DLD1 (cell line): ENCODE measurements at regions not wholly inside any gene's neighbourhood (a gene's known extent, or its start where the extent isn't known, plus 50 kb on each side); places are given as distances from the start of the nearest gene placed in this dataset.
"Not testable (repeated sequence)": the region's sequence is repeated elsewhere in the genome, so short reads cannot be mapped to it uniquely, and the experiment has no call there.

Source experiments
- in situ Hi-C: cut with HindIII; loops from 2 replicates; pipeline ENCODE4 v1.10.0; 2017; ENCODE audit warnings: low sequenced_read_pairs

DNA sequence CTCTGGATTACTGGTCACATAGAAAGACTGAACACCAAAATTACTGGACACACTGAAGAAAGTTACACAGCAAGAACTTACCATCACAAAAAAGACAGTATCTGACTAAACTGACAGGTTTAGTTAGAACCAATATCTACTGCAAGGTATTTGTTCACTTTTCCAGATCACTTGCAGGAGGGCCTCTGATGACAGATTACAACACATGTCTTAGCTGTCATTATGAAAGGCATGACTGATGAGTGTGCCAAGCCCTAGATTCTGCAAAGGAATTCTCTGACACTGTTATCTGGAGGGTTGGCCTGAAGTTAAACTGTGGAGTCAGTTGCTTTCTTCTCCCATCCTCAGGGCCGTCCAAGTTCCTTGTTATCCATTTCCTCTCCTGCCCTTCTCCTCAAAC, 242.7 kb downstream of the KIF20B start:
- in situ Hi-C loops, result no loop called here

DNA sequence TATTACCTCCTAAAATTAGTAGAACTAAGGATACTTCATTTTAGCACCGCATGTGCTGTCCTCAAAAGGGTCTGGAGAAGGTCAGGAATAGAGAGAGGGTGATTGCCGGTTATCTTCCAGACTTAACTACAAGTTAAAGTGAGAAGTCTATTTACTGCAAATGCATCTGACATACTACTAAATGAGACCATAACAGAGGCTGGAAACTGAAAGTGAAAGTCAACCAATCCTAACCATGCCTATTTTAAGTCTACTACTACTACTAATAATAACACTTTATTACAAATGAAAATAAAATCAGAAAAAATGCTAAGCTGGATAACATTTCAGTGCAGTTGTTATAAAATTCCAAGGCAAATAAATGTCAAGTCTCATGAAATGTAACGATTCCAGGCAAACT, 244.7 kb downstream of the KIF20B start:
- in situ Hi-C loops, result no loop called here

DNA sequence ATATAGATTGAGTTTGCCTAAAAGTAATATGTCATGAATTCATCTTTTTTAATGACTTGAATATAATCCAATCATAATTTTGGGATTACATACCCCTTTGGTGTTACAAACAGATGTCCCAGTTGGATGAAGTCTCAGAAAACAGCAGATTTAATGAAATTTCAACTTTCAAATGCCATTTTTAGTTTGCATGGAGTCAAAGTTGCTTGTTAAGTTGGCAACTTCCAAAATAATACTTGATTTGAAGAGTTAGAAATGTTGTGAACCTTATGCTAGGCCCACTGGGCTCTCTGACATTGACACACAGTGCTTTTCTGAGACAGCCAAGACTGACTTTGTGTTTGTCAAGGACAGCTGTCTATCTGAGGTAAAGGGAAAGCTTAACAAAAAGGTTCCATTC, 248.1 kb downstream of the KIF20B start:
- in situ Hi-C loops, result no loop called here

DNA sequence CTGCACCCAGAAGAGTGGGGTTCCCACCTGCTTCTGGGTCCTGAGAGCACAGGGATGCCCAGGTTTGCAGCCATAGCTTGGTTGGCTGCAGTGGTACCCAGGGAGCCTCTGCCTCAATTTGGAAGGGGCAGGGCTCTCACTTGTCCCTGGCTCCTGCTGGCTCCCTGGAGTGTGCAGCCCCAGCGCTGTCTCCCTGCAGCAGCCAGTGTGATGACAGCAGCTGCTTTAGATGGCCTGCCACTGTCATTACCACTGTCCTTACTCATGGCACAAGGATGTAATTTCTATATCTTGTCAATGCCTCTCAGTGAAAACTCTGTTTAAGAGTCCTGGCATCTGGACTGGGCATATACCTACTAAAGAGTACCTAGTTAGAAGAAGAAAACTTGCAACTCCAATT, 250.9 kb downstream of the KIF20B start:
- in situ Hi-C loops, result no loop called here

DNA sequence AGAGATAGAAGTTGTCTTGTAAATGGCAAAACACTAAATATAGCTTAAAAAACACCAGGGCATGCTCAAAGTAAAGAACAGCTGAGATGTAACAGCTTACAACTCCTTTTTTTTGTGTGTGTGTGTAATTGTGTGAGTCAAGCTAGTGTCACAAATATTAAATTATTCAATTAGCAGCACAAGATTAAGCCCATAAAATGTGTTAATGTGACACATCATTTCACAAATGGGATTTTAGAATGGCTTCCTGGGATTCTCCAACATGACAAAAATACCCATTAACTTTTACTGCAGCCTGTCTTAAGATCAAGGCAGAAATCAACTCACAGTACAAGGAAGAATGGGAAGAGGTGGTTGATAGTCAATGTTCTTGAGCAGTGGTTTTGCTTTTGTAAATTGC, 251.4 kb downstream of the KIF20B start:
- in situ Hi-C loops, result no loop called here

DNA sequence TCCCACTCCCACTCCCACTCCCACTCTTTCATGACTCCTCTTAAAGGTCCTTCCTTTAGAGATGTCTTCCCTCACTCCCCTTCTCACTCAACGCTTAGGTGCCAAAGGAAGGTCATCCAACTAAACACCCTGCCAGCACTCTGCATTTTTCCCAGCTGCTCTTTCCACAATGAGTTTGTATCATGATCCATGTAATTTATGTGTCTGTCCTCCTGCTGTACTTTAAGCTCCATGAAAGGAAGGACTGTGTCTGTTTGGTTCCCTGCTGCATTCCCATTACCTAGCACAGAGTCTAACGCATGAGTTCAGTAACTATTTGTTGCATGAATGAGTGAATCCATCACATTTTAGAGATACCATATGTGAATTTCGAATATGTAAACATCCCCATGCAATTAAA, 252.7 kb downstream of the KIF20B start:
- in situ Hi-C loops, result no loop called here

DNA sequence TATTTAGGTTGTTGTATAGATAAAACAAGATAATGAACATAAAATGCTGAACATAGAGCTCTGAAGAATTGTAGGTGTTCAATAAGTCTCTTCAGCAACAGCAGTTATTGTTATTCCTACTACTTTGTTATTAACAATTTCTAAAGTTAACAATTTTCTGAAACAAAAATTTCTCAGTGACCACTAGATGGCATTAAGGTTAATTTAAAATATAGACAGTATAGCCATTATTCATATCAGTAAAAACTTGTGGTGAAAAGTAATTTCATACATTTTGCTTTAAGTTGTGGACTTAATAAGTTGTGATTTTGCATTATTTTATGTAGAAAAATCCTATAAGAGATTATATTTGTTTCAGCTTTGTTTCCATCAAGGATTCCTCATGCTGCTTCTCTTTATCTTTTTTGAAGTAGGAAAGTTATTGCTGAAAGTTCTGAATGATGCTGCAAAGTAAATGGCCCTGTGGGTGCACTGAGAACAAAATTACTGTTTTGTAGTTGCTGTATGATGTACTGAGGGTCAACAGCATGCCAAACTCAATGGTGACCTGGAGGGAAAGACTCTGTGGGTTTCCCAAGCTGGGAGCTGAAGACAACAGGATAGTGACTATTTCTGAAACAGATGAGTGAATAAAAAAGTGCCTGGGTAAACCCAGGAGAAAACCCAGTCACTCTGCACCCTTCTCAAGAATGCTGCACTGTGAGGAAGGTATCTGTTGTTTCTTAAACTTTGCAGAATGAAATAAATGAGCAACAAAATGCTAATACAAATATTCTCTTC, 253.6 kb downstream of the KIF20B start:
- in situ Hi-C loops, result no loop called here

DNA sequence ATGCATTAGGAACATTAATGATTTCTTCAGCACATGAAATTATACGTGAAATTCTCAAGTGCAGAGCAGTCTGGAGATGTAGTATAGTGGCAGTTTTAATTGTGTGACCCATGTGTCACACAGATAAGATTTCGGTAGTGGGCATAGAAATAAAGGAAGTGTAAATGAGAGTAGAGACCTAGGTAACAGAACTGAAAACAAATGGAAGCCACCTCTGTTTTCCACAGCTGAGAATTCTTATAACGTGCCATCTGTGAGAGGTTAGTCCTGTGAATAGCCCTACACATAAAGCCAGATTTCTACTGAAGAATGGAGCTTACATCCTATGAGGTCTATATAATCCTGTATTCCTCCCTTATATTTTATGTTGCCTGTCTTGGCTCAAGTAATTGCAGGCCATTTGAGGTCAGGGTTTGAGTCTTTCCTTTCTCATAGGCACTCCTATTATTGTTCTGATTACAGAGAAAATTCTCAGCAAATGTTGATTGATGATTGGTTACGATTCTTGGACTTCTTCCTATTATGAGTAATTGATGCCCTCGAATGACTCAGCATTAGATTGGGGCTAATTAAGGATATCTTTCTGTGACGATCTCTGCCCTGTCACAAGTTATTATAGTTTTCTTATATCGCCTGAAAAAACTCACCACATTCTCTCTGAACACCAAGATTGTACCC, 258.2 kb downstream of the KIF20B start:
- in situ Hi-C loops, result no loop called here

DNA sequence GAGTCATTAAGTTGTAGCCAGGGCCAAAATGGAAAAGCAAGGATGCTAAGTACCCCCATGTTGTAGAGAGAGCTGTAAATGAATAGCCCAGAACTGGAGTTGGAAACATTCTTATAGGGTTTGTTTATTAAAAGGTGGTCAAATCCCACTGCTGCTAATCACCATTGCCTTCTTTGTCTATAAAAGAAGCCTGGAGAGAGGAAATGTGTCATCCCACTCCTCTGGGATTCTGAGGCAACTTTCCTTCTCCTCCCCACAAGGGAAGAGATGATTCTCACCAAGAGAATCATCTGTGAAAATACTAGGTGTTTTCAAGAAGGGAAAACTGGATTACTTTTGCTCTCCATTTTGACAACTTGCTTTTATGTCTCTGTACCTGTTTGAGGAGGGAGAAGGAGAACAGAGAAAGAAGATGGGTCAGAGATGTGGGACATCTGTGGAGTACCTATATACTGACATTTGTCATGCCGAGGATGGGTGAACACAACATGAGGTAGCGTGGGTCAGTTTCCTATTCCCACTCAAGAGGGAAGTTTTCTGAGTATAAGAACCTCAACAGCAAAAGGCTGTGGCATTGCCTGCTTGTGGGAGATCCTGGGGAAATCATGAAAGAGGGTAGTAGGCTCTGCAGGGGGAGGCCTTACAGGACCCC, 262.2 kb downstream of the KIF20B start:
- in situ Hi-C loops, result no loop called here

DNA sequence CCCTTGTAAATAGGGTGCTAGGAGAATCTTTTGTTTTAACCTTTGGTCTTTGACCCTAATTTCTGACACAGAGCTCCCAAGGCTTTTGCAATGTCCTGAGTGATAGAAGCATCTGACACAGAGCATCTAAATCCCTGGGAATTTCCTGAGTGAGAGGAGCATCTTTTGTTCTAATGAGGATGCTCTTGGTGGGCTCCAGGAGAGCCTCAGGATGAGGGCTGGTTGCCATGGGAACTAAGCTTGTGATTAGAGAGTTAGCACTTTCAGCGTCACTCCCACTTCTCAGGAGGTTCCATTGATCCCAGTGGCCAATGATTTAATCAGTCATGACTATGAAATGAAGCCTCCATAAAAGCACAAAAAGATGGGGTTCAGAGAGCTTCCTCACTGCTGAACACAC, 264.8 kb downstream of the KIF20B start:
- in situ Hi-C loops, result no loop called here

DNA sequence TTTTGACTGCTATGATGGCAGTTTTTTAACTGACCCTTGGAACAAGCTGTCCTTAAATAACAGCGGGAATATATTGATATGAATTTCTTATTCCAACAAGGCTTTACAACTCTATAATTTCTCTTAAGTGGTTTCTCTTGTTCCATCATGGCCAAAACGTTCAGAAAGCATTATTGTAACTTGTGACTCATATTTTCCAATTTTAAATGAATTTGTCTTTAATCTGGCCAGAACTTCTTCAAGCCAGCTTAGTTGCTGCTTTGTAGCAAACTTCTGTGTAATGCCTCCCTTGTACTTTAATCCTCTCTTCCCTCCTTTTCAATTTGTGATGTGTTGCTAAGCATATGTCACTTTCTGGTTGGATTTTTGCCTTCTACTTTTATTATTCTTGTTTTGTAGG, 271.9 kb downstream of the KIF20B start:
- in situ Hi-C loops, result no loop called here

DNA sequence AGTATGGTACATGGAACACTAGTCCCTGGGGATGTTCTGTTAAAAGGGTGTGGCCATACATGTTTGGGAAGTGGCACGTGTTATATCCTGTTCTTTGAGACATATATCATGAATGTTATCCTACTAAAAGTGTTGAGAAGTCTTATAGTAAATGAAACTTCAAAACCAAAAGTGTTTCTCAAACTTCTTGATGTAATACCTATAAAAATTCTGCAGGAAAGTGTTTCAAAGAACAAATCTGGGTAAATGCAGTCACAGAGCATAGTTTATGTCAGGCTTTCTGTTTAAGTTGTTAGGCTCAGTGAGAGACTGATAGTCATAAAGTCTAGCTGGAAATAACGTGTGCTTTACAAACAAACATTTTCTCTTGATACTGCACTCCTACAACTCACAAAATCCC, 273.7 kb downstream of the KIF20B start:
- in situ Hi-C loops, result no loop called here

DNA sequence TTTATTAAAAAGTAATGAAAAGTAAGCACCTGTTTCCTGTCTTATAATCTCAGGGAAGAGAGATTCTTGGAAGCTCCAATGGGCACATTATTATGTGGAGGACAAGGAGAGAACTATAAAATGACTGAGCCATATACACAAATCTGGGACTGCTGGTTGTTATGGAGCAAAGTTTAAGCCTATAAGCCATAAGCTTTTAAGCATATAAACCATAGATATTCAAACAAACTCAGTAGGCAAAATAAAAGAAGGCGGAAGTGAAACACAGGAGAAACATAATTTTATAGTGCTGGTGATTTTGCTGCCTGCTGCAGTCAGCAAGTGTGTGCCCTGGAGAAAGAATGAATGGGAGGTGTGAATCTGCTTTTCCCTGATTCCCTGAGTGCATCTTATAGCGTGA, 274.4 kb downstream of the KIF20B start:
- in situ Hi-C loops, result no loop called here

DNA sequence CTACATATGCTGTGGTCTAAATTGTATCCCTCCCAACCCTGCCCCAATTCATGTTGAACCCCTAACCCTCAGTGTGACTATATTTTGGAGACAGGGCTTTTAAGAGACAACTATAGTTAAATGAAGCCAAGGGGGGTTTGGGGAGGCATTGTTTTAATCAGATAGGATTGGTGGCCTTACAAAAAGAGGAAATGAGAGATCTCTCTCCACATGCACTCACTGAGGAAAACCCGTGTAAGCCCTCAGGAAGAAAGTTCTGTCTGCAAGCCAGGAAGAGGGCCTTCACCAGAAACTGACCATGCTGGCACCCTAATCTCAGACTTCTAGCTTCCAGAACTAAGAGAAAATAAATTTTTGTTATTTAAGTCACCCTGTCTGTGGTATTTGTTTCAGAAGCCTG, 276.7 kb downstream of the KIF20B start:
- in situ Hi-C loops, result no loop called here

DNA sequence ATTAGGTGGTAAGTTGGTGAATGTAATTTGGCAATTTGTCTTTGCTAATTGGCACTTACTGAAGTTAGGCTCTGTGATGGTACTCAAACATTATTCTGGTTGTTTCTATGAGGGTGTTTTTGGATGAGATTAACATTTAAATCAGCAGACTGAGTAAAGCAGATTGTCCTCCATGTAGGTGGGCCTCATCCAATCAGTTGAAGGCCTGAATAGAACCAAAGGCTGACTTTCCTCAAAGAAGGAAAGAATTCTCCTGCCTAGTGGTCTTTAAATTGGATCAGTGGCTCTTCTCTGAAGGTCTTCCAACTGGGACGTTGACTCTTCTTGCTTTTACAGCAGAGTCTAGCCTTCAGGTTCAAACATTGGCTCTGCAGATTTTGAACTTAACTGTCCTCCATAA, 278.3 kb downstream of the KIF20B start:
- in situ Hi-C loops, result no loop called here

DNA sequence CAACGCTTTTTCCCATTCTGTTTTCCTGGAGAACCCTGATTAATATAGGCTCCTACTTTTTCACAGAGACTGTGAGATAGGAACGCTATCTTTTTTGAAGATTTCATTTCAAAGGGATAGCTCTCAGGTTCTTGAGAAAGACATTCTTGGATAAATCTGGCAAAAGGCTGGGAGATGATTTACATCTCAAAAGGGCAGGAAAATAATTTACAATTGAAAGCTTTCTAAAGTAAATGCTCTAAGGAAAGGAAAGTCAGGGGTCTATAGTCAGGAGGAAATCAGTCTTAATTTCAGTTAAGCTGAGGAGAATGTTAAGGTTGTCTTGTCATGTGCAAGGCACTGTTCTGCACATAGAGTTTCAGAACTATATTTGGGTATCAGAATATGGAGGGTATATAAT, 278.8 kb downstream of the KIF20B start:
- in situ Hi-C loops, result no loop called here

DNA sequence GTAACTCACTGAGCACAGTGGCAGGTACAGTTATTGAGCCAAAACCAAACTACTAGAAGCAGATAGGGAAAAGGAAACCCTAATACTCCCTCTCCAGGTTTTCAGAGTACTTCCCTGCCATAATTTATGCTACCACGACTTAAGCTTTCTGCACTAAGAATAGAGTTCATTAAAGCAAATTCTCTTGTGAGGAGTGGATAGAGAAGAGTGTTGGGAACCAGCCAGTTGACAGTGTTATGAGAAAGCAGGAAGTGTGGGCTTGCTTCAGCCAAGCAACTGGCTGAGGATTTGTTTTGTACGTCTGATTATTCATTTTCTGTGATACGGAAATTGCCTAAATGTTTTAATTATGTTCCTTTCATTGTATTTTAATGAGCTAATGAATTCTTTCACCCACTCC, 280.5 kb downstream of the KIF20B start:
- in situ Hi-C loops, result no loop called here

DNA sequence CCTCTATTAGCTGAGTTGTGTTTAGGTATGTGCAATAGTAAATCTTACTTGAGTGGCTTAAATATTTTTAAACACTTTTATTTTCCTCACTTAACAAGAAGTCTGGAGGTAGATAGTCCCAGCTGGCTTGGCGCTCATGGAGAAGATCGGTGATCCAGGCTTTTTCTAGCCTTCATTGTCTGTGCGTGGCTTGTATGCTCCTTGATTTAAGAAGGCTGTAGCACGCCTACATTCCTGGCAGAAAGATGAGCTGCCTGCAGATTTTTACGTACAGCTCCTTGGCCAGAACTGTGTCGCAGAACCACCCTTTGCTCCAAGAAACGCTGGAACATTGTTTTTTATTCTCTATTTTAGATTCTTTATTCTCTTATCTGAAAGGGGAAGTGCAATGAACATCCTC, 284.1 kb downstream of the KIF20B start:
- in situ Hi-C loops, result no loop called here

DNA sequence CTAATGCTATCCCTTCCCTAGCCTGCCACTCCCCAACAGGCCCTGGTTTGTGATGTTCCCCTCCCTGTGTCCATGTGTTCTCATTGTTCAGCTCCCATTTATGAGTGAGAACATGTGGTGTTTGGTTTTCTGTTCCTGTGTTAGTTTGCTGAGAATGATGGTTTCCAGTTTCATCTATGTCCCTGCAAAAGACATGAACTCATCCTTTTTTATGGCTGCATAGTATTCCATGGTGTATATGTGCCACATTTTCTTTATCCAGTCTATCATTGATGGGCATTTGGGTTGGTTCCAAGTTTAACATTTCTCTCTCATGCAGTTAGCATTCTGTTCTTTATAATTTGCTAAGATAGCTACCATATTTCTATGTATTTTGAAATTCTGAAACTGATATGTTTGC, 287.0 kb downstream of the KIF20B start:
- in situ Hi-C loops, result not testable (repeated sequence)

DNA sequence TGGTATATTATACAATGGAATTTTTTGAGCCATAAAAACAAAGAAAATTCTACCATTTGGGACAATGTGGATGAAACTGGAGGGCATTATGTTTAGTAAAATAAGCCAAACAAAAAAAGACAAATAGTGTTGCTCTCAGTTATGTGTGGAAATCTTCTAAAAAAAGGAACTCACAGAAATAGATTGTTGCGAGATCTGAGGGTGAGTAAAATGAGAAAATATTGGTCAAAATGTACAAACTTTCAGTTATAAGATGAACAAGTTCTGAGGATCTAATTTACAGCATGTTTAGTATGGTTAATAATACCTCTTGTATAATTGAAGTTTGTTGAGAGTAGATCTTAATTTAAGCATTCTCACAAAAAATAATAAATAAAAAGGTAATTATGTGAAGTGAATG, 291.2 kb downstream of the KIF20B start:
- in situ Hi-C loops, result no loop called here

DNA sequence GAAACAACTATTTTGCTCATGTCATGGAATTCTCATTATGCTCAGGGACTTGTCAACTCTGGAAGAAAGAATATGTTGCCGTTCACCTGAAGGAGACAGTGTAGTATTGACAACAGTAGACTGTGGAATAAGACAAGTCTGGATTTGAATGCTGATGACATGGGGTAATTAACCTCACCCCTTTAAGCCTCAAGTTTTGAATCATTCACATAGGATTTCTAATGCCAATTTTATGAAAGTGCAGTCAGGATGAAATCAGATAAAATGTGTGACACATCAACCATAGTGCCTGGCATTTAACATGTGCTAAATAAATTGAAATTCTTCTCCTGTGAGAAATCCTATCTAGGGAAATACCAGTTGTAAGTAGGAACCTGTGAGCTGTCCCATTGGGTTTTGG, 305.8 kb downstream of the KIF20B start:
- in situ Hi-C loops, result no loop called here

DNA sequence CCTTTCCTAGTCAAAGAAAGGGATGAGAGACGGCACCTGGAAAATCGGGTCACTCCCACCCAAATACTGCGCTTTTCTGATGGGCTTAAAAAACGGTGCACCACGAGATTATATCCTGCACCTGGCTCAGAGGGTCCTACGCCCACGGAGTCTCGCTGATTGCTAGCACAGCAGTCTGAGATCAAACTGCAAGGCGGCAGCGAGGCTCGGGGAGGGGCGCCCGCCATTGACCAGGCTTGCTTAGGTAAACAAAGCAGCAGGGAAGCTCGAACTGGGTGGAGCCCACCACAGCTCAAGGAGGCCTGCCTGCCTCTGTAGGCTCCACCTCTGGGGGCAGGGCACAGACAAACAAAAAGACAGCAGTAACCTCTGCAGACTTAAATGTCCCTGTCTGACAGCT, 309.9 kb downstream of the KIF20B start:
- in situ Hi-C loops, result not testable (repeated sequence)
